ENCODE measurements at regions not wholly inside any gene's neighbourhood (a gene's known extent, or its start where the extent isn't known, plus 50 kb on each side); places are given as distances from the start of the nearest gene placed in this dataset.
"Not testable (repeated sequence)": the region's sequence is repeated elsewhere in the genome, so short reads cannot be mapped to it uniquely, and the experiment has no call there.

- no peak for TF ChIP-seq CTCF (IDR thresholded peaks at IDR 0.05; ENCODE audit: borderline replicate concordance, insufficient read depth, low read depth, low read length)
- H3K4me3 ChIP-seq (ENCODE audit: low read depth, low read length), result no peak overlapping the region
These were observed 542.3 kb upstream of the ADGRL3 start for GRCh38 chr4:60657807-60658206.

- no peak for TF ChIP-seq CTCF (IDR thresholded peaks at IDR 0.05; ENCODE audit: borderline replicate concordance, insufficient read depth, low read depth, low read length)
- no peak overlapping the region for H3K4me3 ChIP-seq (ENCODE audit: low read depth, low read length)
These were observed 536.4 kb upstream of the ADGRL3 start for GRCh38 chr4:60663769-60664168.

- no peak for TF ChIP-seq CTCF (IDR thresholded peaks at IDR 0.05; ENCODE audit: borderline replicate concordance, insufficient read depth, low read depth, low read length)
- no peak overlapping the region for H3K4me3 ChIP-seq (ENCODE audit: low read depth, low read length)
These were observed 517.2 kb upstream of the ADGRL3 start for GRCh38 chr4:60682901-60683300.

- no peak for TF ChIP-seq CTCF (IDR thresholded peaks at IDR 0.05; ENCODE audit: borderline replicate concordance, insufficient read depth, low read depth, low read length)
- no peak overlapping the region for H3K4me3 ChIP-seq (ENCODE audit: low read depth, low read length)
These were observed 516.8 kb upstream of the ADGRL3 start for GRCh38 chr4:60683357-60683756.

GRCh38 chr4:60683973-60684372, 516.2 kb upstream of the ADGRL3 start:
- no peak for TF ChIP-seq CTCF (IDR thresholded peaks at IDR 0.05; ENCODE audit: borderline replicate concordance, insufficient read depth, low read depth, low read length)
- no peak overlapping the region for H3K4me3 ChIP-seq (ENCODE audit: low read depth, low read length)

GRCh38 chr4:60696062-60696461, 504.1 kb upstream of the ADGRL3 start:
- H3K4me3 ChIP-seq (ENCODE audit: low read depth, low read length), result not testable (repeated sequence)

GRCh38 chr4:60709061-60709460, 491.1 kb upstream of the ADGRL3 start:
- no peak for TF ChIP-seq CTCF (IDR thresholded peaks at IDR 0.05; ENCODE audit: borderline replicate concordance, insufficient read depth, low read depth, low read length)

GRCh38 chr4:60718874-60719273, 481.3 kb upstream of the ADGRL3 start:
- no peak overlapping the region for H3K4me3 ChIP-seq (ENCODE audit: low read depth, low read length)
- no peak for TF ChIP-seq CTCF (IDR thresholded peaks at IDR 0.05; ENCODE audit: borderline replicate concordance, insufficient read depth, low read depth, low read length)

More at GRCh38 chr4:60709061-60709460, 491.1 kb upstream of the ADGRL3 start:
- no peak overlapping the region for H3K4me3 ChIP-seq (ENCODE audit: low read depth, low read length)
